ENCODE measurements at regions not wholly inside any gene's neighbourhood (a gene's known extent, or its start where the extent isn't known, plus 50 kb on each side); places are given as distances from the start of the nearest gene placed in this dataset.
"Not testable (repeated sequence)": the region's sequence is repeated elsewhere in the genome, so short reads cannot be mapped to it uniquely, and the experiment has no call there.

GRCh38 chr9:26502311-26502710, 390.3 kb downstream of the CAAP1 start:
- TF ChIP-seq, protein P1, sequence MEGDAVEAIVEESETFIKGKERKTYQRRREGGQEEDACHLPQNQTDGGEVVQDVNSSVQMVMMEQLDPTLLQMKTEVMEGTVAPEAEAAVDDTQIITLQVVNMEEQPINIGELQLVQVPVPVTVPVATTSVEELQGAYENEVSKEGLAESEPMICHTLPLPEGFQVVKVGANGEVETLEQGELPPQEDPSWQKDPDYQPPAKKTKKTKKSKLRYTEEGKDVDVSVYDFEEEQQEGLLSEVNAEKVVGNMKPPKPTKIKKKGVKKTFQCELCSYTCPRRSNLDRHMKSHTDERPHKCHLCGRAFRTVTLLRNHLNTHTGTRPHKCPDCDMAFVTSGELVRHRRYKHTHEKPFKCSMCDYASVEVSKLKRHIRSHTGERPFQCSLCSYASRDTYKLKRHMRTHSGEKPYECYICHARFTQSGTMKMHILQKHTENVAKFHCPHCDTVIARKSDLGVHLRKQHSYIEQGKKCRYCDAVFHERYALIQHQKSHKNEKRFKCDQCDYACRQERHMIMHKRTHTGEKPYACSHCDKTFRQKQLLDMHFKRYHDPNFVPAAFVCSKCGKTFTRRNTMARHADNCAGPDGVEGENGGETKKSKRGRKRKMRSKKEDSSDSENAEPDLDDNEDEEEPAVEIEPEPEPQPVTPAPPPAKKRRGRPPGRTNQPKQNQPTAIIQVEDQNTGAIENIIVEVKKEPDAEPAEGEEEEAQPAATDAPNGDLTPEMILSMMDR (IDR thresholded peaks at IDR 0.05): no peak
- TF ChIP-seq POLR2A (IDR thresholded peaks at IDR 0.05) (no peak), POLR2AphosphoS5 (IDR thresholded peaks at IDR 0.05; ENCODE audit: insufficient read depth in 1 of 2, low read depth in 1 of 2) (no peak)
- Histone ChIP-seq H3K9me3 (no peaks in the 10 kb centered on the region), H3K27ac (no peak overlapping the region), H3K4me3 (no peak overlapping the region), H3K27me3 (no peaks in the 10 kb centered on the region), H3K36me3 (no peaks in the 10 kb centered on the region), H3K4me1 (no peaks in the 10 kb centered on the region)
- intact Hi-C loops (cut with DNase I): no loop called here
- no peak for DNase-seq (ENCODE audit: extremely low spot score in 2 of 2)

DNA sequence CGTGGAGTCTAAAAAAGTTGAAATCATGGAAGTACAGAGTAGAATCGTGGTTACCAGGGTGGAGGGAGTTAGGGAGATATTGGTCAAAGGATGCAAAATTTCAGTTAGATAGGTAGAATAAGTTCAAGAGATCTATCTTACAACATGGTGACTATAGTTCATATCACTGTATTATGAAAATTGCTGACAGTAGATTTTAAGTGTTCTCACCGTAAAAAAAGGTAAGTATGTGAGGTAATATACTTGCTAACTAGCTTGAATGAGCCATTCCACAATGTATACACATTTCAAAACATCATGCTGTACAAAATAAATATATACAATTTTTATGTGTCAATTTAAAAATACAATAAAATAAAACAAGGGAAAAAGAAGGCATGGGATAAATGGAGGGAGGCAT, 392.1 kb downstream of the CAAP1 start:
- no peaks in the 10 kb centered on the region for H3K4me1 ChIP-seq
- intact Hi-C loops (cut with DNase I): no loop called here
- H3K4me3 ChIP-seq: no peak overlapping the region
- TF ChIP-seq POLR2A (IDR thresholded peaks at IDR 0.05) (no peak), POLR2AphosphoS5 (IDR thresholded peaks at IDR 0.05; ENCODE audit: insufficient read depth in 1 of 2, low read depth in 1 of 2) (no peak)
- TF ChIP-seq, protein P1 (IDR thresholded peaks at IDR 0.05): no peak
- no peaks in the 10 kb centered on the region for H3K36me3 ChIP-seq
- DNase-seq (ENCODE audit: extremely low spot score in 2 of 2): no peak
- H3K9me3 ChIP-seq: no peaks in the 10 kb centered on the region
- H3K27me3 ChIP-seq: no peaks in the 10 kb centered on the region
- no peak overlapping the region for H3K27ac ChIP-seq

- H3K4me3 ChIP-seq; DNase-seq (ENCODE audit: extremely low spot score in 2 of 2); H3K4me1 ChIP-seq; H3K36me3 ChIP-seq; H3K9me3 ChIP-seq; intact Hi-C loops (cut with DNase I); H3K27ac ChIP-seq; H3K27me3 ChIP-seq: not testable (repeated sequence)
Measured at GRCh38 chr9:26492608-26493521, 399.7 kb downstream of the CAAP1 start.

DNA sequence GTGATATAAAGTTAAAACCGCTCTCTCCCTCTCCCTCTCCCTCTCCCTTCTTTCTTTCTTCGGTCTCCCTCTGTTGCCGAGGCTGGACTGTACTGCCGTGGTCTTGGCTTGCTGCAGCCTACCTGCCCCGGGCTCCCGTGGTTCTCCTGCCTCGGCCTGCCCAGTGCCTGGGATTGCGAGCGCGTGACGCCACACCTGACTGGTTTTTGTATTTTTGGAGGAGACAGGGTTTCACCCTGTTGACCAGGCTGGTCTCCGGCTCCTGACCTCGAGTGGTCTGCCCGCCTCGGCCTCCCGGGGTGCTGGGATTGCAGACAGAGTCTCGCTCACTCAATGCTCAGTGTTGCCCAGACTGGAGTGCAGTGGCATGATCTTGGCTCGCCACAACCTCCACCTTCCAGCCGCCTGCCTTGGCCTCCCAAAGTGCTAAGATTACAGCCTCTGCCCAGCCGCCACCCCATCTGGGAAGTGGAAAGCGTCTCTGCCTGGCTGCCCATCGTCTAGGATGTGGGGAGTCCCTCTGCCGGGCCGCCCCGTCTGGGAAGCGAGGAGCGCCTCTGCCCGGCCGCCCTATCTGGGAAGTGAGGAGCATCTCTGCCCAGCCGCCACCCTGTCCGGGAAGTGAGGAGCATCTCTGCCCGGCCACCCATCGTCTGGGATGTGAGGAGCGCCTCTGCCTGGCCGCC, 400.5 kb downstream of the CAAP1 start:
- H3K36me3 ChIP-seq; intact Hi-C loops (cut with DNase I); DNase-seq (ENCODE audit: extremely low spot score in 2 of 2); H3K4me3 ChIP-seq; H3K27me3 ChIP-seq; H3K4me1 ChIP-seq; H3K9me3 ChIP-seq; H3K27ac ChIP-seq: not testable (repeated sequence)

DNA sequence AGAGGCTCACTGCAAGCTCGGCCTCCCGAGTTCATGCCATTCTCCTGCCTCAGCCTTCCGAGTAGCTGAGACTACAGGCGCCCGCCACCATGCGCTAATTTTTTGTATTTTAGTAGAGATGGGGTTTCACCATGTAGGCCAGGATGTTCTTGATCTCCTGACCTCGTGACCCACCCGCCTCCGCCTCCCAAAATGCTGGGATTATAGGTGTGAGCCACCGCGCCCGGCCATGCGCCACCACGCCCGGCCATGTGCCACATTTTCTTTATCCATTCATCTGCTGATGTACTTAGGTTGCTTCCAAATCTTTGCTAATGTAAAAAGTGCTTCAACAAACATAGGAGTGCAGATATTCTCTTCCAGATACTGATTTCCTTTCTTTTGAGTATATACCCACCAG, 408.6 kb downstream of the CAAP1 start:
- DNase-seq (ENCODE audit: extremely low spot score in 2 of 2): no peak
- H3K36me3 ChIP-seq: no peaks in the 10 kb centered on the region
- H3K4me3 ChIP-seq: no peak overlapping the region
- no peaks in the 10 kb centered on the region for H3K27me3 ChIP-seq
- H3K4me1 ChIP-seq: no peaks in the 10 kb centered on the region
- no peak for TF ChIP-seq POLR2AphosphoS5 (IDR thresholded peaks at IDR 0.05; ENCODE audit: insufficient read depth in 1 of 2, low read depth in 1 of 2)
- TF ChIP-seq POLR2A (IDR thresholded peaks at IDR 0.05): no peak
- TF ChIP-seq, protein P1 (IDR thresholded peaks at IDR 0.05): no peak
- no peak overlapping the region for H3K27ac ChIP-seq
- H3K9me3 ChIP-seq: no peaks in the 10 kb centered on the region
- intact Hi-C loops (cut with DNase I): no loop called here

DNA sequence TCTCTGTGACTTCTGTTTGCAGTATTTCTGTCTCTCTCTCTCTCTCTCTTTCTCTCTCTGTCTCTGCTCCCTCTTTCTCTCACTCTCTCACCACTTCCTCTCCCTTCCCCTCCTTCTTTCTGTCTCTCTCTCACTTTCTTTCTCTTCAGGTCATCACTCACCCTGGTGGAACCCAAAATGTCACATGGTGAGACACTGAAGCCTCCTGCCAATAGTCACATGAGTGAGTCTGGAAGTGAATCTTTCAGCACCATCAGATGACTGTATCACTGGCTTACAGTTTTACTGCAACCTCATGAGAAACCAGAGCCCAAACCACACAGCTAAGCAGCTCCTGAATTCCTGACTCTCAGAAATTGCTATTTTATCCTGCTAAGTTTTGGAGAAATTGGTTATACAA, 414.6 kb downstream of the CAAP1 start:
- Histone ChIP-seq H3K4me1 (no peaks in the 10 kb centered on the region), H3K36me3 (no peaks in the 10 kb centered on the region), H3K4me3 (no peak overlapping the region), H3K27me3 (no peaks in the 10 kb centered on the region), H3K27ac (no peak overlapping the region), H3K9me3 (no peaks in the 10 kb centered on the region)
- no peak for DNase-seq (ENCODE audit: extremely low spot score in 2 of 2)
- TF ChIP-seq POLR2A (IDR thresholded peaks at IDR 0.05) (no peak), POLR2AphosphoS5 (IDR thresholded peaks at IDR 0.05; ENCODE audit: insufficient read depth in 1 of 2, low read depth in 1 of 2) (no peak)
- TF ChIP-seq, protein P1 (IDR thresholded peaks at IDR 0.05): no peak
- intact Hi-C loops (cut with DNase I): no loop called here
